OCI-LY7 (cell line): ENCODE measurements at regions not wholly inside any gene's neighbourhood (a gene's known extent, or its start where the extent isn't known, plus 50 kb on each side); places are given as distances from the start of the nearest gene placed in this dataset.

Source experiments
- EZH2phosphoT487 ChIP-seq: fragments of 200-600 bp; sonication (generic); IDR thresholded peaks from 2 replicates; pipeline ENCODE4 v1.6.1; 2018; ENCODE audit warnings: low read depth, borderline replicate concordance, mild to moderate bottlenecking, mixed run types, antibody characterized with exemption, low read length, moderate library complexity, mixed read lengths
- TF ChIP-seq, protein P1 (sequence below): fragments of 200-600 bp; sonication (generic); conservative IDR thresholded peaks from 2 replicates; pipeline ENCODE4 v1.5.1; 2014; ENCODE audit warnings: mild to moderate bottlenecking, antibody characterized with exemption, low read length, moderate library complexity, mixed read lengths

- TF ChIP-seq, protein P1, sequence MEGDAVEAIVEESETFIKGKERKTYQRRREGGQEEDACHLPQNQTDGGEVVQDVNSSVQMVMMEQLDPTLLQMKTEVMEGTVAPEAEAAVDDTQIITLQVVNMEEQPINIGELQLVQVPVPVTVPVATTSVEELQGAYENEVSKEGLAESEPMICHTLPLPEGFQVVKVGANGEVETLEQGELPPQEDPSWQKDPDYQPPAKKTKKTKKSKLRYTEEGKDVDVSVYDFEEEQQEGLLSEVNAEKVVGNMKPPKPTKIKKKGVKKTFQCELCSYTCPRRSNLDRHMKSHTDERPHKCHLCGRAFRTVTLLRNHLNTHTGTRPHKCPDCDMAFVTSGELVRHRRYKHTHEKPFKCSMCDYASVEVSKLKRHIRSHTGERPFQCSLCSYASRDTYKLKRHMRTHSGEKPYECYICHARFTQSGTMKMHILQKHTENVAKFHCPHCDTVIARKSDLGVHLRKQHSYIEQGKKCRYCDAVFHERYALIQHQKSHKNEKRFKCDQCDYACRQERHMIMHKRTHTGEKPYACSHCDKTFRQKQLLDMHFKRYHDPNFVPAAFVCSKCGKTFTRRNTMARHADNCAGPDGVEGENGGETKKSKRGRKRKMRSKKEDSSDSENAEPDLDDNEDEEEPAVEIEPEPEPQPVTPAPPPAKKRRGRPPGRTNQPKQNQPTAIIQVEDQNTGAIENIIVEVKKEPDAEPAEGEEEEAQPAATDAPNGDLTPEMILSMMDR, result no peak
- no peak for TF ChIP-seq EZH2phosphoT487
Measured at GRCh38 chr6:148261470-148261869, 81.2 kb upstream of the SASH1 start.
